Right cardiac atrium (tissue), 5 donors: ENCODE measurements at regions not wholly inside any gene's neighbourhood (a gene's known extent, or its start where the extent isn't known, plus 50 kb on each side); places are given as distances from the start of the nearest gene placed in this dataset.

ENCODE experiments used
- ATAC-seq, 2 donors: fragments of 200-7000 bp; cut with Tn5 transposase; one replicate each; pipeline versions ENCODE4 v1.8.0 to v1.9.1; 2020; ENCODE audit warnings: moderate library complexity in 2 of 2, mild to moderate bottlenecking in 1 of 2
- DNase-seq, 3 donors: peaks; one replicate each; pipeline ENCODE4 v3.0.0-alpha.2; 2020
- H3K27ac ChIP-seq: one replicate; pipeline ENCODE4 v1.5.1; 2013; ENCODE audit warnings: mild to moderate bottlenecking, low read length, control low read depth, moderate library complexity
- H3K27me3 ChIP-seq: one replicate; pipeline ENCODE4 v1.6.1; 2013; ENCODE audit not compliant: control insufficient read depth, insufficient read depth
- H3K4me1 ChIP-seq: one replicate; pipeline ENCODE4 v1.6.1; 2013; ENCODE audit warnings: low read length; ENCODE audit not compliant: control insufficient read depth, insufficient read depth
- H3K4me3 ChIP-seq: one replicate; pipeline ENCODE4 v1.5.1; 2013; ENCODE audit warnings: low read length, control low read depth
- H3K9me3 ChIP-seq: one replicate; pipeline ENCODE4 v1.6.1; 2013; ENCODE audit warnings: low read length; ENCODE audit not compliant: control insufficient read depth
- WGBS: extraction: QIAGEN DNeasy Blood & Tissue Kit; methylation state at CpG from one replicate; pipeline ENCODE4 v1.1.7; 2013; 5-methylcytosine and 5-hydroxymethylcytosine counted together
- intact Hi-C, 4 donors: fragments of 100-400 bp; cut with DNase I; formaldehyde crosslinking; loops; one replicate each; pipeline versions ENCODE4 v1.11.0 to v1.14.0; 2022 to 2023
- donor health status: healthy with polysubstance abuse.
- donor health status: DM: no; HTN: yes; CAD: no.
- donor health status: DM: no; HTN: no; CAD: no.
- donor health status: DM: no; HTN: yes; CAD: no; lungs with severe emphysema.
- donor health status: DM: yes; HTN: yes; CAD: no.

DNA sequence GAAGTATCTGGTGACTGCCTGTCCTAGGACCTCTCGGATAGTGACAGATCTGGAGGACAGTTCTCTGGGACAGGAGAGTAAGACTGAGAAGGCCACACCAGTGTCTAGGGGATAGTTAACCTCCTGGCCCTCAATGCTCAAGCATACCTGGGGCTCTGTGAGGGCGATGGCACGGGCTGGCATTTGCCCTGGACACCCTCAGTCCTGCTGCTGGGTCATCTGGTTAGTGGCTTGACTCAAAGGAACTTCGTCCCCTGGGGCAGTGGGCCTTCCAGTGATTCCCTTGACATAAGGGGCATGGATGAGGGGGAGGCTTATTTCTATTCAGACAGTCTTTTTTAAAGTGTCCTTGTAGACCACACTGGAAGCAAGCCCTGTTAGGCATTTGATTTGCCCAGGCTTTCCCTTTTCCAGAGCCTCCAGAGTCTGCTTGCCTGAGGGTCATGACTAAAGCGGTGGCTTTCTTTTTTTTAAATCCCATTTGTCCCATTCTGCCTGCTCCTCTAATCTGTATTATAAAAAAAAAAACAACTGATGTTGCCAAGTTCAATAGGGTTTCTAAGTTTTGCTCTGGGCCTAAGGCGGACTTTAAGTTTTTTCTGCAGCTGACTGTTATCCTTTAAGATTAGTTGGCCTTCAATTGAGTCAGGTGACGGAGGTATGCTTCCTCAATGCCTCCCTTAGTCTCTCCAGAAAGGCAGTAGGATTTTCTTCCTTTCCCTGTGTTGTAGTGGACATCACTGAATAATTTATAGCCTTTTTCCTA, 2083.5 kb upstream of the C9orf72 start:
- H3K4me1 ChIP-seq: no peaks in the 10 kb centered on the region
- H3K27ac ChIP-seq: no peak overlapping the region
- no peak overlapping the region for H3K4me3 ChIP-seq
- WGBS: 64% methylated on average over 7 of the region's 7 CpGs
- H3K9me3 ChIP-seq: no peaks in the 10 kb centered on the region
- DNase-seq (no peak), ATAC-seq (no peak)
- intact Hi-C loops: no loop called here
- no peaks in the 10 kb centered on the region for H3K27me3 ChIP-seq

DNA sequence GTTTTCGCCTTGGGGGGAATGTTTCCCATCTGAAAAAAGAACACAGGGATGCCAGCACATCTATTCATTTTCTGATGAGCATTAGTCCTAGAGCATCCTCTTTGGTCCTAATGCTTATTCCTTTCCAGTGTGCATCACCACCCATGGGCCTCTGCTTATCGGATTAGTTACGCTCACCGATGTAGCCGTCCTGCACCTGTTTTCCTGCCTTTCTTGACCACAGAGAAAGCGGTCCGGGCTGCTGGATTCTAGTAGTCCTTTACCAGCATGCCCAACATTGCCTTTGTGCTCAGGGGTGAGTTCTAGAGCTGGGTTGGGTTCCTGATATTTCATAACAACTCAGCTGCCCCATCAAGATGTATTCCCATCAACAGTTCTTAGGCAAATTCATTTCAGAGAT, 2084.5 kb upstream of the C9orf72 start:
- ATAC-seq: no peak
- H3K27me3 ChIP-seq: no peaks in the 10 kb centered on the region
- H3K4me1 ChIP-seq: no peaks in the 10 kb centered on the region
- DNase-seq: no peak
- H3K9me3 ChIP-seq: no peaks in the 10 kb centered on the region
- WGBS: 92% methylated on average over 7 of the region's 7 CpGs
- H3K27ac ChIP-seq: no peak overlapping the region
- no peak overlapping the region for H3K4me3 ChIP-seq
- intact Hi-C loops: no loop called here

DNA sequence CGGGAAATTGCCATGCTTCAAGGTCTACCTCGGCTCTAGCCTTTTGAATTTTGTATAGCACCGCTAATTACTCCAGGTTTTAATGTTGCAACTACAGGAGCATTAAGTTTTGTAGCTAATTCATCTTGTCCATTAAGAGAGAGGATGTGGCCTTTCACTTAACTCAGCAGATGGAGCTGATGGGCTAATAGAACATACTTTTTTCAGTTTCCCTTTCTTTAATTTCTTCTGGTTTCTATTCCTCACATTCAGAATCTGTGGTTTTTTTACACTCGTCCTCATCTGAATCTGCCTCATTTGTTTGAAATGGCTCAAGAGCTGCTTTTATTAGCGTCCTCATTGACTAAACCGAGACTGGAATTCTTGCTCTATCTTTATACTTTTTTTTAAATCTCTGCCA, 2085.7 kb upstream of the C9orf72 start:
- H3K27ac ChIP-seq: no peak overlapping the region
- intact Hi-C loops: no loop called here
- ATAC-seq: no peak
- DNase-seq: no peak
- no peak overlapping the region for H3K4me3 ChIP-seq
- WGBS: 71% methylated on average over 6 of the region's 6 CpGs
- H3K9me3 ChIP-seq: no peaks in the 10 kb centered on the region
- no peaks in the 10 kb centered on the region for H3K4me1 ChIP-seq
- no peaks in the 10 kb centered on the region for H3K27me3 ChIP-seq

DNA sequence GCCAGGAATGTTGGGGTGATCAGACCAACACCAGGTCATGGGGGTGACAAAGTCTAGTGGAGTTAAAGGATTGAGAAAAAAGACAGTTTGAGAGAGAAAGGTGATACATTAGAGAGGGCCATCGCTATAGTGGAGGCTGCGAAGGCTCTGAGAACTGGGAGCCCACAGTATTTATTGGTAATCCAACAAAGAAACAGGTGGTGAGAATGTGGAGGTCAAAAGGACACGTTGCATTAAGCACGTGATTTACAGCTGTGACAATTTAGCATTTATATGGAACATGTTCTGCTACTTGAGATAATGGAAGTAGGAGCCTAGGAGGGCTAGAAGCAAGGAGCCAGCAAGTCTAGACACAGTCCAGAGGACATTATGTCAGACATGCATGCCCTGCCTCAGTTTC, 2086.5 kb upstream of the C9orf72 start:
- no peaks in the 10 kb centered on the region for H3K4me1 ChIP-seq
- H3K27ac ChIP-seq: no peak overlapping the region
- DNase-seq (no peak), ATAC-seq (no peak)
- intact Hi-C loops: no loop called here
- H3K9me3 ChIP-seq: no peaks in the 10 kb centered on the region
- H3K4me3 ChIP-seq: no peak overlapping the region
- WGBS: 74% methylated on average over 4 of the region's 4 CpGs
- H3K27me3 ChIP-seq: no peaks in the 10 kb centered on the region

DNA sequence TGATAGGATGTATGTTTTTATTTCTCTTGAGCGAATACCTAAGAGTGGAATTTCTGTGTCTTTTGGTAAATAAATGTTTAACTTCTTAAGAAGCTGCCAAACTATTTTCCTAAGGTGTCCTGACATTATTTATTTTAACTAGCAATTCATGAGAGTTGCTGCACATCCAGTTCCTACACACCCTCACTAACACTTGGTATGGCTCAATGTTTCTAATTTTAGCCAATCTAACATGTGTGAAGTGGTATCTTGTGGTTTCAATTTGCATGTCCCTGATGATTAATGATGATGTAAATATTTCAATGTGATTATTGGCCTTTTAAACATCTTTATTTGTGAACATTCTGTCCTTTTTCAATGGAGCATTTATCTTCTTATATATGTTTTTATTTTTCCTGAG, 2095.5 kb upstream of the C9orf72 start:
- no peak overlapping the region for H3K27ac ChIP-seq
- H3K9me3 ChIP-seq: no peaks in the 10 kb centered on the region
- no peaks in the 10 kb centered on the region for H3K4me1 ChIP-seq
- ATAC-seq (no peak), DNase-seq (no peak)
- no peak overlapping the region for H3K4me3 ChIP-seq
- no peaks in the 10 kb centered on the region for H3K27me3 ChIP-seq
- WGBS: 86% methylated on average over 1 of the region's 1 CpG
- intact Hi-C loops: no loop called here

DNA sequence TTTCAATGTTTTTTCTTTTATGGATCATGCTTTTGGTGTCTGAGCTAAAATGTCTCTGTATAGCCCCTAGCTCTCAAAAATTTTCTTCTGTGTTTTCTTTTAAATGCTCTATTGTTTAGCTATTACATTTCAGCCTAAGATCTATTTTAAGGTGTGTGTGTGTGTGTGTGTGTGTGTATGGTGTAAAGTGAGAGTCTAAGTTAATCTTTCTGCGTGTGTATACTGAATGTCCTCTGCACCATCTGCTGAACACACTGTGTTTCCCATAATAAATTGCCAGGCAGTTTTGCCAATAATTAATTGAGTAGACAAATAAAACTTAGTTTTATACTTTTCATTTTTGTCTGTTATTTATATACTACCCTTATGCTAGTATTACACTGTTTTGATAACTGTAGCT, 2096.3 kb upstream of the C9orf72 start:
- 61% methylated on average over 1 of the region's 1 CpG for WGBS
- ATAC-seq: no peak
- Histone ChIP-seq H3K27ac (no peak overlapping the region), H3K9me3 (no peaks in the 10 kb centered on the region), H3K4me1 (no peaks in the 10 kb centered on the region), H3K27me3 (no peaks in the 10 kb centered on the region), H3K4me3 (no peak overlapping the region)
- intact Hi-C loops: no loop called here
- no peak for DNase-seq

DNA sequence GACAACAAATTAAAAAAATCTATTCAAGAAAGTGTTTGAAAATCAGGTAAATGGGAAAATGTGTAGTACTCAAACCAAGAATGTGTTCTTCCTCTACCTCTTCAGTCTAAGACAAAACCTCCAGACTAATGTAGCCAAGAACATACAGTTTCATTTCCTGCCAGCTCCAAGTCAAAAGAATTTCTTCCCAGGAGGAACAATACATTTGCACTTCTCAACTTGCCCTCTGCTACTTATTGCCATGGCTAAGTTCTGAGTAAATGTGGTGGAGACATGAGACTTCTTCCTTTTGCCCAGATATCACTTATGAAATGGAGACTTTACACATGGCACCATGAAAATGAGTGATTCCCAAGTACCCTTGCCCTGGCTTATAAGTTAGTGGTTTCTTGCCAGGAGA, 2112.2 kb upstream of the C9orf72 start:
- ATAC-seq: no peak
- Histone ChIP-seq H3K27me3 (no peaks in the 10 kb centered on the region), H3K4me3 (no peak overlapping the region), H3K4me1 (no peaks in the 10 kb centered on the region), H3K9me3 (no peaks in the 10 kb centered on the region), H3K27ac (no peak overlapping the region)
- intact Hi-C loops: no loop called here
- no peak for DNase-seq

DNA sequence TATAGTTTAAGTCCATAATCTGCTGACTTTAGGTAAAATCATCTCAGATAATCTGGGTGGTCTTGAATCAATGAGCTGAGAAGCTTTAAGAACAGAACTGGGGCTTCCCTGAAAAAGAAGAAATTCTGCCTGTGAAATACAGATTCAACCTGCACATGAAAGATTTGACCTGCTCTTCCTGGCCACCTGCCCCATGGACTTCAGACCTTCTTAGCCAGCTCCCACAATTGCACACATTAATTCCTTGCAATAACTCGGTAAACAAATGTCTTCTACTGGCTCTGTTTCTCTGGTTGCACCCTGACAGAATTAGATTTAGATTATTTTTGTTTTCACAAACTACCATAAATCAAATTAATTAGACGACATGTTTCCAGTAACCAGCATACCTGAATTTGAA, 2117.9 kb upstream of the C9orf72 start:
- ATAC-seq (no peak), DNase-seq (no peak)
- H3K4me1 ChIP-seq: no peaks in the 10 kb centered on the region
- H3K9me3 ChIP-seq: no peaks in the 10 kb centered on the region
- H3K27ac ChIP-seq: no peak overlapping the region
- no peaks in the 10 kb centered on the region for H3K27me3 ChIP-seq
- no peak overlapping the region for H3K4me3 ChIP-seq
- 76% methylated on average over 2 of the region's 2 CpGs for WGBS
- intact Hi-C loops: no loop called here

DNA sequence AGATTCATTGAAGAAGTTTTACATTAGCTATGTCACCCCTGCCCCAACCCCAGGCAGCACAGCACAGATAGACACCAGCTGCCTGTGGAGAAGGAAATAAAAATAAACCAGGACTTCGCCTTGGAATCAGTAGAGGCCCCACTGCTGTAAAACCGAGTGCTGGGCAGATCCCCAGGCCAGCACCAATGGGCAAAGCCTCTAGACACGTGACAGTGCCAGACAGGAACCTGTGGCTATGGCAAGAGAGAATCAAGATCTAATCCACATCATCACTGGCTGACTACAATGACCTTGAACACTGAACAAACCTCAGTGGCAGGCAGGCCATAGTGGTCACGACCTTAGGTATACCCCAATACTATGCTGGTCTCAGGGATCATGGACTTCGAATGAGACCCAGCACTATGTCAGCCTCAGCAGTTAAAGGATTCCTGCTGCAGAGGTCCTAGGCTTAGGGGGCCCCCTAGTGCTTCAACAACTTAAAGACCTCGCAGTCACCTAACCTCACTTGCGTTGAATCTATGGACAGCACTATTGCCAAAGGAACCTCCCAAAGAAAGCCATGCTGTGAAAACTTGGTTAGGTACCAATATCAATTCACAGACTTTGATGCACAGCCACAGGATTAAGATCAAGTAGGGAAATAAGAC, 2118.6 kb upstream of the C9orf72 start:
- no peaks in the 10 kb centered on the region for H3K4me1 ChIP-seq
- H3K27ac ChIP-seq: no peak overlapping the region
- DNase-seq (no peak), ATAC-seq (no peak)
- H3K27me3 ChIP-seq: no peaks in the 10 kb centered on the region
- 39% methylated on average over 7 of the region's 7 CpGs for WGBS
- no peak overlapping the region for H3K4me3 ChIP-seq
- intact Hi-C loops: no loop called here
- no peaks in the 10 kb centered on the region for H3K9me3 ChIP-seq

DNA sequence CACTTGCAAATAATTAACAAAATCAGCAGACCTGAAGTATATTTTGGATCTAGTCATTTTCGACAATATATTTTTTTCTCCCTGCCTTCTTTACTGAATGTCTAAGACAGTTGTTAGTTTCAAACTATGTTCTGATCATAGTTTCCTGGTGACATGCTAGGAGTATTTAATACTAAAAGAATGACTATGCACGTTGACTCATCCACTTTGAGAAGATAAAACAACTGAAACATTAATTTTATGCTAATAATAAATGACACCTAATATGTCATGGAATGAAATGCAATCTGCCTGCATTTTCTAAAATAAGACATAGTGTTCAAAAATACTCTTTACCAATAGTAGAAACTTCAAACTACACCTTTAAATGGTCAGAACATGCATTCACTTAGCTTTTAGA, 2123.7 kb upstream of the C9orf72 start:
- intact Hi-C loops: no loop called here
- no peak for ATAC-seq
- no peak for DNase-seq
- H3K9me3 ChIP-seq: no peaks in the 10 kb centered on the region
- 68% methylated on average over 2 of the region's 2 CpGs for WGBS
- no peak overlapping the region for H3K4me3 ChIP-seq
- H3K27ac ChIP-seq: no peak overlapping the region
- no peaks in the 10 kb centered on the region for H3K27me3 ChIP-seq
- H3K4me1 ChIP-seq: no peaks in the 10 kb centered on the region

DNA sequence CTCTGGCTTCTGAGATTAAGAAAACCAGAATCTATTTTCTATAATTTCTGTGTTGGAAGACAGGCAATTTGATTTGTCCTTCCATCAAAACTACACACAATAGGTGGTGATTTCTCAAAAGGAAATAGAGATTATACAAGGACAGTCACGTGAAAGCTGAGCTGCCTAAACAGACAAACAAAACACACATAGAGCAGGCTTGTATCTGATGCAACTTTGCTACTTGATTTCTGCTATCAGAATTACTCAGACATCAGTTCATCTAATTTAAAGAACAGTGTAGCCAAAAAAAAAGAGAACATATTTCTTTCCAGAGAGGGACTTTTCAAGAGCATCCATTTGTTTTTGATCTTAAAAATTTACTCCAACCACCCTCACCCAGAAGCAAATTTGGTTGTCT, 2128.3 kb upstream of the C9orf72 start:
- DNase-seq (no peak), ATAC-seq (no peak)
- Histone ChIP-seq H3K27me3 (no peaks in the 10 kb centered on the region), H3K9me3 (no peaks in the 10 kb centered on the region), H3K27ac (no peak overlapping the region), H3K4me3 (no peak overlapping the region), H3K4me1 (no peaks in the 10 kb centered on the region)
- 39% methylated on average over 1 of the region's 1 CpG for WGBS
- intact Hi-C loops: no loop called here

DNA sequence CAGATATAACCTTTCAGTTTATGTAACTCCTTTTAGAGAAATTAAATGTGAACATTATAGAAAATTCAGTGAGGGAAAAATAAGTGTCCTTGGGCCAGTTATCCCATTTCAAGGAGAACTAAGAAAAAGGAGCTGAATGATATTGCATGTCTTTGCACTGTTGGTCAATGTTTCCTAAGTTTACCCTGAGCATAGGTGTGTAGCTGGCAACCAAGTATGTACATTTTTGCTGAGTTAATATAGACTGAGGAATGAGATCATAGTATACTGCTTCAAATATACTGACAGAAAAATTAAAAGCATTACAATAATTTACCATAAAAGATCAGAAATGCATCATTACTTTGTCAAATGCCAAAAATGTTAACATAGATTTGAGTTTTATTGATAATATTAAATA, 2128.7 kb upstream of the C9orf72 start:
- Histone ChIP-seq H3K4me1 (no peaks in the 10 kb centered on the region), H3K27me3 (no peaks in the 10 kb centered on the region), H3K9me3 (no peaks in the 10 kb centered on the region), H3K4me3 (no peak overlapping the region), H3K27ac (no peak overlapping the region)
- intact Hi-C loops: no loop called here
- no peak for ATAC-seq
- DNase-seq: no peak
